HEK293T (cell line): ENCODE measurements at regions not wholly inside any gene's neighbourhood (a gene's known extent, or its start where the extent isn't known, plus 50 kb on each side); places are given as distances from the start of the nearest gene placed in this dataset.

Source experiments
- BHLHE40 ChIP-seq: fragments of 450-650 bp; IDR thresholded peaks from 2 replicates; pipeline ENCODE4 v1.6.1; 2016; ENCODE audit warnings: mild to moderate bottlenecking, moderate library complexity, borderline replicate concordance
- CTBP1 ChIP-seq: fragments of 450-650 bp; IDR thresholded peaks from 2 replicates; pipeline ENCODE4 v1.6.1; 2016; ENCODE audit warnings: borderline replicate concordance
- FOXA1 ChIP-seq: fragments of 450-650 bp; IDR thresholded peaks from 2 replicates; pipeline ENCODE4 v1.6.1; 2016; ENCODE audit warnings: mild to moderate bottlenecking
- FOXM1 ChIP-seq: fragments of 450-650 bp; IDR thresholded peaks from 2 replicates; pipeline ENCODE4 v1.6.1; 2017; ENCODE audit warnings: mild to moderate bottlenecking, borderline replicate concordance
- L3MBTL2 ChIP-seq: fragments of 450-650 bp; conservative IDR thresholded peaks from 2 replicates; pipeline ENCODE4 v1.6.1; 2016; ENCODE audit warnings: mild to moderate bottlenecking
- NFRKB ChIP-seq: fragments of 450-650 bp; IDR thresholded peaks from 2 replicates; pipeline ENCODE4 v1.6.1; 2016; ENCODE audit warnings: mild to moderate bottlenecking, moderate library complexity
- SP1 ChIP-seq: fragments of 450-650 bp; IDR thresholded peaks from 2 replicates; pipeline ENCODE4 v1.6.1; 2017
- TARDBP ChIP-seq: fragments of 450-650 bp; IDR thresholded peaks from 2 replicates; pipeline ENCODE4 v1.6.1; 2016

- no peak for TF ChIP-seq SP1
- TF ChIP-seq FOXM1, result no peak
- TF ChIP-seq TARDBP, result no peak
- TF ChIP-seq L3MBTL2, result no peak
- TF ChIP-seq CTBP1, result no peak
- no peak for TF ChIP-seq FOXA1
- no peak for TF ChIP-seq BHLHE40
- no peak for TF ChIP-seq NFRKB
Measured at GRCh38 chr21:15966651-15967050, 236.9 kb downstream of the USP25 start.
